ENCODE measurements at regions not wholly inside any gene's neighbourhood (a gene's known extent, or its start where the extent isn't known, plus 50 kb on each side); places are given as distances from the start of the nearest gene placed in this dataset.

GRCh38 chr2:191782351-191782750 is 64.5 kb downstream of the CAVIN2 start:
- TF ChIP-seq CTCF (IDR thresholded peaks at IDR 0.05) (no peak), POLR2A (IDR thresholded peaks at IDR 0.05) (no peak)
